ENCODE measurements at regions not wholly inside any gene's neighbourhood (a gene's known extent, or its start where the extent isn't known, plus 50 kb on each side); places are given as distances from the start of the nearest gene placed in this dataset.

GRCh38 chr5:82365026-82365425 lies 86.9 kb upstream of the RPS23 start:
- Histone ChIP-seq H3K27me3 (replicated peaks; ENCODE audit: insufficient read depth, low read depth, low read length, poor library complexity) (peaks cover 15% of the 10 kb centered on the region), H3K36me3 (ENCODE audit: insufficient read depth, low read length, poor library complexity, severe bottlenecking) (no peaks in the 10 kb centered on the region), H3K9me3 (ENCODE audit: low read depth, low read length, poor library complexity, severe bottlenecking) (no peaks in the 10 kb centered on the region), H3K27ac (ENCODE audit: low read depth, low read length, poor library complexity, severe bottlenecking) (no peak overlapping the region), H3K4me3 (ENCODE audit: low read depth, low read length, poor library complexity, severe bottlenecking) (no peak overlapping the region), H3K4me1 (ENCODE audit: insufficient read depth, low read length, poor library complexity, severe bottlenecking) (no peaks in the 10 kb centered on the region)
- CTCF ChIA-PET: interaction anchor here (1.0 kb wide), 1 partner anchor 1066 kb away, joined by 3 read pairs; no protein-coding TSS in a partner anchor
- TF ChIP-seq, protein P1, sequence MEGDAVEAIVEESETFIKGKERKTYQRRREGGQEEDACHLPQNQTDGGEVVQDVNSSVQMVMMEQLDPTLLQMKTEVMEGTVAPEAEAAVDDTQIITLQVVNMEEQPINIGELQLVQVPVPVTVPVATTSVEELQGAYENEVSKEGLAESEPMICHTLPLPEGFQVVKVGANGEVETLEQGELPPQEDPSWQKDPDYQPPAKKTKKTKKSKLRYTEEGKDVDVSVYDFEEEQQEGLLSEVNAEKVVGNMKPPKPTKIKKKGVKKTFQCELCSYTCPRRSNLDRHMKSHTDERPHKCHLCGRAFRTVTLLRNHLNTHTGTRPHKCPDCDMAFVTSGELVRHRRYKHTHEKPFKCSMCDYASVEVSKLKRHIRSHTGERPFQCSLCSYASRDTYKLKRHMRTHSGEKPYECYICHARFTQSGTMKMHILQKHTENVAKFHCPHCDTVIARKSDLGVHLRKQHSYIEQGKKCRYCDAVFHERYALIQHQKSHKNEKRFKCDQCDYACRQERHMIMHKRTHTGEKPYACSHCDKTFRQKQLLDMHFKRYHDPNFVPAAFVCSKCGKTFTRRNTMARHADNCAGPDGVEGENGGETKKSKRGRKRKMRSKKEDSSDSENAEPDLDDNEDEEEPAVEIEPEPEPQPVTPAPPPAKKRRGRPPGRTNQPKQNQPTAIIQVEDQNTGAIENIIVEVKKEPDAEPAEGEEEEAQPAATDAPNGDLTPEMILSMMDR (conservative IDR thresholded peaks at IDR 0.05; ENCODE audit: low read depth, low read length): no peak
- TF ChIP-seq EZH2 (IDR thresholded peaks at IDR 0.05; ENCODE audit: borderline replicate concordance, low read depth, low read length, poor library complexity, severe bottlenecking): no peak
- POLR2A ChIA-PET (ENCODE audit: low non-redundant PET): no interaction called here
- no peak for DNase-seq (ENCODE audit: low spot score)
- intact Hi-C loops (cut with micrococcal nuclease; ENCODE audit: unreplicated experiment): no loop called here
- BruUV-seq (replicated peaks): no TSS peak

DNA sequence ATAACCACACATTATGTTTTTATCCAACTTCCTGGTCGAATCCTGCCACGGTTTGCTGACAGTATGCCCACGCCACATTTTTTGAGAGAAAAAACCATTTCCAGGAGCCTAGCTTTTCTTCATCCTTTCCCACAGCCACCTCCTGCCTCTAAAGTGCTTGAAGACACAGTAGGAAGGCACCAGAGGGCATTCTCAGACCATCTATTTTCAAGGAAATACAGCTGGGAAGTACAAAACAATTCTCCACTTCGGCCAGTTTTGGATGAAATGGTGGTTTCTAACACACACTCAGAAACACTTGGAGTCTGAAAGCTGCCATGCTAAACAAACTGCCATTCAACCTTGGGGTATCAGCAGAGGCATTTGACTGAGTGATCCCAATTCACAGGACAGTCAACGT lies 86.3 kb upstream of the RPS23 start:
- H3K4me1 ChIP-seq (ENCODE audit: insufficient read depth, low read length, poor library complexity, severe bottlenecking): no peaks in the 10 kb centered on the region
- no TSS peak for BruUV-seq (replicated peaks)
- TF ChIP-seq EZH2 (IDR thresholded peaks at IDR 0.05; ENCODE audit: borderline replicate concordance, low read depth, low read length, poor library complexity, severe bottlenecking): no peak
- TF ChIP-seq, protein P1 (conservative IDR thresholded peaks at IDR 0.05; ENCODE audit: low read depth, low read length): peak; percentile 42
- H3K9me3 ChIP-seq (ENCODE audit: low read depth, low read length, poor library complexity, severe bottlenecking): no peaks in the 10 kb centered on the region
- ChIA-PET CTCF (interaction anchor here (1.0 kb wide), 1 partner anchor 1066 kb away, joined by 3 read pairs; no protein-coding TSS in a partner anchor), POLR2A (ENCODE audit: low non-redundant PET) (no interaction called here)
- DNase-seq (ENCODE audit: low spot score): peak; percentile 41
- intact Hi-C loops (cut with micrococcal nuclease; ENCODE audit: unreplicated experiment): no loop called here
- H3K27ac ChIP-seq (ENCODE audit: low read depth, low read length, poor library complexity, severe bottlenecking): no peak overlapping the region
- peaks cover 15% of the 10 kb centered on the region for H3K27me3 ChIP-seq (replicated peaks; ENCODE audit: insufficient read depth, low read depth, low read length, poor library complexity)
- no peaks in the 10 kb centered on the region for H3K36me3 ChIP-seq (ENCODE audit: insufficient read depth, low read length, poor library complexity, severe bottlenecking)
- no peak overlapping the region for H3K4me3 ChIP-seq (ENCODE audit: low read depth, low read length, poor library complexity, severe bottlenecking)

DNA sequence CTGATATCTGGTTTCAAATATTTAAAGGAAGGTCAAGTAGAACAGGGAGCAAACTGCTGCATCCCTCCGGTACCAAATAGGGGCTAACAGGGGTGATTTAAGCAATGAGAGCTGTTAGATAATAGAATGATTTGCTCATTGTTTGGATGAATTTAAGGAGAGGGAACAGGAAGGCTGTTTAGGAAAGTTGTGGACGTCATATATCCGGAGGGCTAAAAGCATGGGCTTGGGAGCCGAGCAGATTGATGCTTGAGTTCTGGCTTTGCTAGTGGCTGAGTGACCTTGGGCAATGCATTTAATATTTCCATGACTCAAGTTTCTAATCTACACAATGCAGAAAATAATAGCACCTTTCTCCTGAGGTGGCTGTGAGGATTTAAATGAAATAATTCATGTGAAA lies 85.4 kb upstream of the RPS23 start:
- H3K4me3 ChIP-seq (ENCODE audit: low read depth, low read length, poor library complexity, severe bottlenecking): no peak overlapping the region
- H3K36me3 ChIP-seq (ENCODE audit: insufficient read depth, low read length, poor library complexity, severe bottlenecking): no peaks in the 10 kb centered on the region
- CTCF ChIA-PET: no interaction called here
- intact Hi-C loops (cut with micrococcal nuclease; ENCODE audit: unreplicated experiment): no loop called here
- POLR2A ChIA-PET (ENCODE audit: low non-redundant PET): no interaction called here
- TF ChIP-seq EZH2 (IDR thresholded peaks at IDR 0.05; ENCODE audit: borderline replicate concordance, low read depth, low read length, poor library complexity, severe bottlenecking): no peak
- TF ChIP-seq, protein P1 (conservative IDR thresholded peaks at IDR 0.05; ENCODE audit: low read depth, low read length): no peak
- no TSS peak for BruUV-seq (replicated peaks)
- H3K9me3 ChIP-seq (ENCODE audit: low read depth, low read length, poor library complexity, severe bottlenecking): no peaks in the 10 kb centered on the region
- no peak for DNase-seq (ENCODE audit: low spot score)
- peaks cover 15% of the 10 kb centered on the region for H3K27me3 ChIP-seq (replicated peaks; ENCODE audit: insufficient read depth, low read depth, low read length, poor library complexity)
- no peaks in the 10 kb centered on the region for H3K4me1 ChIP-seq (ENCODE audit: insufficient read depth, low read length, poor library complexity, severe bottlenecking)
- H3K27ac ChIP-seq (ENCODE audit: low read depth, low read length, poor library complexity, severe bottlenecking): no peak overlapping the region

Measured in A673 (cell line).